Uterus (tissue), 2 donors: ENCODE measurements at regions not wholly inside any gene's neighbourhood (a gene's known extent, or its start where the extent isn't known, plus 50 kb on each side); places are given as distances from the start of the nearest gene placed in this dataset.

Source experiments
- CTCF ChIP-seq, 4 experiments: fragments of 200-600 bp in 2 of 4; fragments of 450-650 bp in 2 of 4; sonication (generic) in 2 of 4; IDR thresholded peaks; one replicate each; pipeline ENCODE4 v1.5.1; 2016 to 2019; ENCODE audit warnings: antibody characterized with exemption in 4 of 4, mild to moderate bottlenecking in 2 of 4, moderate library complexity in 1 of 4
- POLR2A ChIP-seq, 2 donors: fragments of 450-650 bp; IDR thresholded peaks; one replicate each; pipeline ENCODE4 v1.6.1; 2016; ENCODE audit warnings: antibody characterized with exemption in 2 of 2, mild to moderate bottlenecking in 1 of 2, moderate library complexity in 1 of 2

GRCh38 chr2:13819896-13820295 lies 812.6 kb upstream of the LRATD1 start:
- TF ChIP-seq CTCF (IDR thresholded peaks at IDR 0.05) (no peak), POLR2A (IDR thresholded peaks at IDR 0.05) (no peak)
